ENCODE measurements at regions not wholly inside any gene's neighbourhood (a gene's known extent, or its start where the extent isn't known, plus 50 kb on each side); places are given as distances from the start of the nearest gene placed in this dataset.

DNA sequence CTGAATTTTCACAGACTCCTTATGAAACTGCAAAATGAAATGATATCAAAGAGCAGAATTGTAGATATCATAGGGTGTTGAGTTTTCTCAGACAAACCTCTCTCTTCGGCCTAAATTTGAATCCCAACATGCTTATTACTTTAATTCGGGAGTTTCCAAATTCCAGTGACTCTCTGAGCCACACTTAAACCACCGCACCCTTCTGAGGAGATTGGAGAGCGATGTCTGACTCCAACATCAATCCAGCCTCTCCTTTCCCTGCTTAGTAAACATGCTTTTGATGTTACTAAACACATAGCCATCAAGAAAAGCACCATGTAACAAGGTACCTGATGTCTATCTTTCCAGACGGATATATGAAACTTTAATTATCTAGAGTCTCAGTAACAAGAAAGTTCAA, 103.1 kb upstream of the ARHGAP28 start:
- no peak for TF ChIP-seq Cebpa-rat (IDR thresholded peaks at IDR 0.05)

DNA sequence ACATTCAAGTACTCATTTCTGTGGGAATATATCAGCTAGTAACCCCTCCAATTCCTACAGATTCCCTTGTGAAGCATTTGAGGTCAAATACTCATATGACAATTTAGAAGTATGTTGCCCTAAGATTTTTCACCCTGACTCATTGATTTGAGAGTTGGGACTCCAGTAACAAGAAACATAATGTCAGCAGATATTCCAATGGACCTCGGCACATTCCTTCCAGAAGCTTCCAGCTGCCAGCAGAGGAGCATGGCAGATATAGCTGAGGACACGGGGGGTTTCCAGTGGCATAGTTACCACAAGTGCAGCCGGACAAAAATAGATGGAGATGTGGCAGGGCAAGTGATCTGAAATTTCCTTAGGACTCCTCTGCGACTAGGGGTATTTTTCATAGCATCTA, 101.9 kb upstream of the ARHGAP28 start:
- H3K36me3 ChIP-seq, result no peaks in the 10 kb centered on the region
- no peak for TF ChIP-seq Cebpa-rat (IDR thresholded peaks at IDR 0.05)
- no peak overlapping the region for H3K4me2 ChIP-seq
- H3K27me3 ChIP-seq, result no peaks in the 10 kb centered on the region
- H3K9ac ChIP-seq, result no peak overlapping the region
- H3K4me3 ChIP-seq, result no peak overlapping the region
- H4K20me1 ChIP-seq, result no peaks in the 10 kb centered on the region
- no peak overlapping the region for H3K27ac ChIP-seq
- no peaks in the 10 kb centered on the region for H3K9me3 ChIP-seq (replicated peaks in 1 of 11)
- H3K4me1 ChIP-seq, result no peaks in the 10 kb centered on the region

More for the DNA sequence above, 103.1 kb upstream of the ARHGAP28 start:
- no peak overlapping the region for H3K27ac ChIP-seq
- no peaks in the 10 kb centered on the region for H4K20me1 ChIP-seq
- no peak overlapping the region for H3K9ac ChIP-seq
- no peaks in the 10 kb centered on the region for H3K9me3 ChIP-seq (replicated peaks in 1 of 11)
- no peaks in the 10 kb centered on the region for H3K4me1 ChIP-seq
- no peaks in the 10 kb centered on the region for H3K27me3 ChIP-seq
- H3K36me3 ChIP-seq, result no peaks in the 10 kb centered on the region
- H3K4me3 ChIP-seq, result no peak overlapping the region
- H3K4me2 ChIP-seq, result no peak overlapping the region

DNA sequence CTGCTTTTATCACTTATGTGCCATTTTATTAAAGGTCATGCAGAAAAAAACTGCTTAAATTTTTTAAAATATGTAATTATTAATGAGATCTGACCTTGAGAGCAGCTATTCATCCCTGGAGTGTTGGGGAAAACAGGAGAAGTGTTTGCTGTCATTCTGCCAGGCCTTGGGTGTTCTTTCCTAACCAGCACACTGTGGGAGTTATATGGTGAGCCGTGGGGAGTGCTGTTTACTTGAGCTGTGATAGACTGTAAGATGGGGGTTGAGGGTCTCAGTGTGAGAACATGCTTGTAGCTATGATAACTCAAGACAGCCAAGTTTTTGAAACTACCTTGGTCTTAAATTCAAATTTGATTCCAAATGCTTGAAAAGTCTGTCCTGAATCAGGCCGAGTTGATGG, 101.3 kb upstream of the ARHGAP28 start:
- Histone ChIP-seq H3K9me3 (replicated peaks in 1 of 11) (no peaks in the 10 kb centered on the region), H3K4me2 (no peak overlapping the region), H3K9ac (no peak overlapping the region), H3K36me3 (no peaks in the 10 kb centered on the region), H3K27me3 (no peaks in the 10 kb centered on the region), H3K4me3 (no peak overlapping the region), H3K27ac (no peak overlapping the region), H3K4me1 (no peaks in the 10 kb centered on the region), H4K20me1 (no peaks in the 10 kb centered on the region)
- TF ChIP-seq Cebpa-rat (IDR thresholded peaks at IDR 0.05), result no peak

DNA sequence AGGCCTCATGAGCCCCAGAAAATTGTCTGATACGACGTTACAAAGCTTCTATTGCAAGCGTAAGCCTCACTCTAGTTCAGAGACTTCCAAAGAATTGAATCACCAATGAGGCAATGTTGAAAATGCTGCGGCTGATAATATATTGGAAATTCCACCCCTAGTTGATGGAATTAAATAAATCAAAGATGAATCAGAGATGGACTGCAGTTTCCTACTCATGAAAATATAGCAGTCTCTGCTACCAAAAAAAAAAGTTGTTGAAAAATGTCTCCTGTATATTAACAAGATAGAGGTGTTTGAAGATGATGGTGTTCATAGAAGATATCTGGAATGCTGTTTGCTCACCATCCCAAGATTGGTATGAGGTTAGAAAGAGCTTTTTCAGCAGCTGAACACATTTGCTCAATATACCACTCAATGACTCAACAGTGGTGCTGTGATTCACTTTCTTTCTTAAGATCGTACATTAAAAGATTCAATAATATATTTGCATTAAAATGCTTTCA, 99.8 kb upstream of the ARHGAP28 start:
- TF ChIP-seq Cebpa-rat (IDR thresholded peaks at IDR 0.05), result no peak
- Histone ChIP-seq H3K27me3 (no peaks in the 10 kb centered on the region), H4K20me1 (no peaks in the 10 kb centered on the region), H3K9ac (no peak overlapping the region), H3K4me1 (no peaks in the 10 kb centered on the region), H3K4me2 (no peak overlapping the region), H3K27ac (no peak overlapping the region), H3K36me3 (no peaks in the 10 kb centered on the region), H3K4me3 (no peak overlapping the region), H3K9me3 (replicated peaks in 1 of 11) (no peaks in the 10 kb centered on the region)

DNA sequence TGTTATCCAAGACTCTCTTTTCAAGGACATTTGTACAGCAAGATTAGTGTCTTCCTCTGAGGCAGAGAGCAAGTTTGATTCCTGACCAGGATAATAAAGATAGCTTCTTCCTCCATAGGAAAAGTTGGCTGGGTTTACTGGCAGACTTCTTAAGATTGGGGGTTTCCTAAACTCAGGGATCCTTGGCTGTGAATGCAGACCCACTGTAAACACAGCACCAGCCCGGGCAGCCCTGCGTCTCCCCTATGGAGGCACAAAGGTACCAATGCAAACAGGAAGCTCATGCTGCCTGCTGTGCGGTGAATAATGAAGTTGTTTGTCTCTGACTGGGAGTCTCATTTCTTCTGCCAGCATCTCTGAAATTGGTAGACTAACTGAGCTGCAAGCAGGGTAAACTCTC, 96.2 kb upstream of the ARHGAP28 start:
- no peaks in the 10 kb centered on the region for H3K27me3 ChIP-seq
- no peak for TF ChIP-seq Cebpa-rat (IDR thresholded peaks at IDR 0.05)
- no peak overlapping the region for H3K27ac ChIP-seq
- H3K9ac ChIP-seq, result no peak overlapping the region
- no peaks in the 10 kb centered on the region for H3K4me1 ChIP-seq
- H3K36me3 ChIP-seq, result no peaks in the 10 kb centered on the region
- no peak overlapping the region for H3K4me2 ChIP-seq
- H4K20me1 ChIP-seq, result no peaks in the 10 kb centered on the region
- no peaks in the 10 kb centered on the region for H3K9me3 ChIP-seq (replicated peaks in 1 of 11)
- H3K4me3 ChIP-seq, result no peak overlapping the region

DNA sequence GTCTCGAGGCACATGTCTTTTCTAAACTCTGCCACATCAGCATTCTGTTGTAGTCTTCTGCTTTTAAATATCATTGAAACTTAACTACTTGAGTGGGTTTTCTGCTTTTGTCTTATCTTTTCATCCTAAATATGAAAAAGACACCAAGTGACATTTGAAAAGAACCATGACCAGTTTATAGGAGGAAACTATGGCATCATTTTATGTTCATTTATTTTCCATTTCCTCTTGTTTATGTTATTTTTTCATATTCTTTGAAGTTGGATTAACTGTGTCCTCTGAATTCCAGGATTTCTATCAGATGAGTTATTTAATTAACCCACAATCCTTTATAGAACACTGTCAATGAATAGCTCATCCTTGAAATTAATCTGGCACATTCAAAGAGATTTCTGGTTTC, 93.4 kb upstream of the ARHGAP28 start:
- H3K4me3 ChIP-seq, result no peak overlapping the region
- H3K27me3 ChIP-seq, result no peaks in the 10 kb centered on the region
- H4K20me1 ChIP-seq, result no peaks in the 10 kb centered on the region
- H3K4me1 ChIP-seq, result no peaks in the 10 kb centered on the region
- no peak overlapping the region for H3K27ac ChIP-seq
- no peaks in the 10 kb centered on the region for H3K9me3 ChIP-seq (replicated peaks in 1 of 11)
- H3K9ac ChIP-seq, result no peak overlapping the region
- no peaks in the 10 kb centered on the region for H3K36me3 ChIP-seq
- TF ChIP-seq Cebpa-rat (IDR thresholded peaks at IDR 0.05), result no peak
- H3K4me2 ChIP-seq, result no peak overlapping the region

DNA sequence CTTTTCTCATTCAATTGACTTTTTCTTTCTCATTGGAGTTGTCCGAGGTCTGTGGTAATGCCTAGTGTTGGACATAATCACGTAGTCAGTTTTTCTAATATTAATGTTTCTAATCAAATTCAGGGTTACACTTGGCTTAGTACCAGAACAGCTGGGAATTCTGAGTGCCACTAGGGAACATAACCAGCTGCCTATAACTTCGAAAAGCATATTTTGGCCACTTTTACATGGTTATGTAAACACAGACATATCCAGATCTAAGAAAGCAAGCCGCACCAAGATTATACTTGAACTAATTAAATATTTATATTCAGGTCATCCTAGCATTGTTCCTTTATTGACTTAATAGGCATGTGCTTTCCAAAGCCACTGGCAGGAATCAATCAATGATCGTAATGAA, 91.1 kb upstream of the ARHGAP28 start:
- H3K9ac ChIP-seq, result no peak overlapping the region
- H3K27ac ChIP-seq, result no peak overlapping the region
- no peak for TF ChIP-seq Cebpa-rat (IDR thresholded peaks at IDR 0.05)
- no peaks in the 10 kb centered on the region for H4K20me1 ChIP-seq
- no peaks in the 10 kb centered on the region for H3K27me3 ChIP-seq
- H3K36me3 ChIP-seq, result no peaks in the 10 kb centered on the region
- H3K4me3 ChIP-seq, result no peak overlapping the region
- H3K9me3 ChIP-seq (replicated peaks in 1 of 11), result no peaks in the 10 kb centered on the region
- H3K4me2 ChIP-seq, result no peak overlapping the region
- H3K4me1 ChIP-seq, result no peaks in the 10 kb centered on the region

DNA sequence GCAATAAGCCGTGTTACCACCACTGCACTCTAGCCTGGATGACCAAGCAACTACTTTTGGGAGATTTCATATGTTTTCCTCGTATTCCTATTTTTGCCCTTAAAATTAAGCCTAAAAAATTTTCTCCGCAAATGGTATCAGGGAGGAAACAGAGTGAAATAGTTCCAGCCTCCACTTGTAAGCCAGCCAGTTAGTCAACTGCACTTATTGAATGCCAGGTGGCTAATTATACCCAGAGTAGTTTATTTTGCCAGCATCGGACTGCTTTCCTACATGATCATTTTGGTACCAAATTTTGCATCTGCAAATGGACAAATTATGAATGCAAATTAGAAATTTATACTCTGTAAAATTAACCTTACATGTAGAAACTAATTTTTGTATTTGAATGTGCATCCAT, 90.2 kb upstream of the ARHGAP28 start:
- no peak overlapping the region for H3K9ac ChIP-seq
- no peak for TF ChIP-seq Cebpa-rat (IDR thresholded peaks at IDR 0.05)
- H3K27ac ChIP-seq, result no peak overlapping the region
- H3K4me3 ChIP-seq, result no peak overlapping the region
- no peaks in the 10 kb centered on the region for H3K27me3 ChIP-seq
- no peaks in the 10 kb centered on the region for H3K4me1 ChIP-seq
- H4K20me1 ChIP-seq, result no peaks in the 10 kb centered on the region
- H3K36me3 ChIP-seq, result no peaks in the 10 kb centered on the region
- H3K4me2 ChIP-seq, result no peak overlapping the region
- no peaks in the 10 kb centered on the region for H3K9me3 ChIP-seq (replicated peaks in 1 of 11)

DNA sequence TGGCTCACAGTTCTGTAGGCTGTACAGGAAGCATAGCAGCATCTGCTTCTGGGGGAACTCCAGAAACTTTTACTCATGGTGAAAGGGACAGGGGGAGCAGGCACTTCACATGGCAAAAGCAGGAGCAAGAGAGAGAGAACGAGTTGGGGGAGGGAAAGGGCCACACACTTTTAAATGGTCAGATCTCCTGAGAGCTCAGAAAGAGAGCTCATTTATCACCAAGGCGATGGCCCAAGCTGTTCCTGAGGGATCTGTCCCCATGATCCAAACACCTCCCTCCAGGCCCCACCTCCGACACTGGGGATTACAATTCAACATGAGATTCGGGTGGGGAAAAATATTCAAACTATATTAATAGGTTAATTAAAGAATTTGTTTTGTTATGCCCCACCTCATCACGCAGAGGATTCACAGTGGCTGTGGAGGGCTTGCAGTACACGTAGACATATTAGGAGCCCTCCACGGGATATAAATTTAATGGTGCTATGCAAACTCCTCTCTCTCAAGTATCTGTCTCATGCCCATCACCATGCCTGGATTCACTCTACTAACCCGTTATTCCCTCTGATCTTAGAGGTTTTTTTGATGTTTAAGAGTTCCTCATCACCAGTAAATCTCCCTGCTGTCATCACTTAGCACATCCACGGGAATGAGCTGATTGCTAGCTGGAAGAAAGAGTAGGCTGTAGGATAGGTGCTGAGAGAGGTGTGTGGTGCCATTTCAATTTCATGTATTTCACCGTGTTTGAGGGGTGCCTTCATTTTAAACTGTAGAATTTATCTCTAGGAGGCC, 84.5 kb upstream of the ARHGAP28 start:
- H3K9ac ChIP-seq, result no peak overlapping the region
- H4K20me1 ChIP-seq, result no peaks in the 10 kb centered on the region
- H3K9me3 ChIP-seq (replicated peaks in 1 of 11), result peaks cover 0 to 24% (median 7%) of the 10 kb centered on the region in 11 experiments; a peak in 7 of 22 replicates
- no peak for TF ChIP-seq Cebpa-rat (IDR thresholded peaks at IDR 0.05)
- H3K27me3 ChIP-seq, result no peaks in the 10 kb centered on the region
- no peaks in the 10 kb centered on the region for H3K36me3 ChIP-seq
- no peak overlapping the region for H3K4me3 ChIP-seq
- no peak overlapping the region for H3K27ac ChIP-seq
- H3K4me1 ChIP-seq, result no peaks in the 10 kb centered on the region
- no peak overlapping the region for H3K4me2 ChIP-seq

DNA sequence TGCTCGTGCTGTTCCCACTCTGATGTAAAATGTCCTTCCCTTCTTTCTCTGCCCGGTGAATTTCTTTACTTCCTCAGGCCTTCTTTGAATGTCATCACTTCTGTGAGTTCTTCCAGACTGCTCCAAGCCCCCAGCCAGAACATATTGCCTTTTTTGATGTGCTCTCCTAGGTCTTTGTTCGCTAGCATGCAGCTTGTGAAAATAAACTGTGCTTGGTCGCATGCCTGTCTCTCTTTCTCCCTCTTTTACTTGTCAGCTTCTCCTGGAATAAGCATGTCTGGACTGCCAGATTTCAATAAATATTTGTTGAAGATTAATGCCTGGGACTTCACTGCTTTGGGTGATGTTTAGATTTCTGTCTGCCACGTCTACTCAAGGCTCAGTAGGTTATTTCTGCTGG, 82.7 kb upstream of the ARHGAP28 start:
- H3K27ac ChIP-seq, result no peak overlapping the region
- TF ChIP-seq Cebpa-rat (IDR thresholded peaks at IDR 0.05), result no peak
- H3K36me3 ChIP-seq, result no peaks in the 10 kb centered on the region
- H4K20me1 ChIP-seq, result no peaks in the 10 kb centered on the region
- no peaks in the 10 kb centered on the region for H3K27me3 ChIP-seq
- peaks cover 0 to 24% (median 7%) of the 10 kb centered on the region in 11 experiments; a peak in 7 of 22 replicates for H3K9me3 ChIP-seq (replicated peaks in 1 of 11)
- no peak overlapping the region for H3K4me2 ChIP-seq
- no peaks in the 10 kb centered on the region for H3K4me1 ChIP-seq
- H3K4me3 ChIP-seq, result no peak overlapping the region
- no peak overlapping the region for H3K9ac ChIP-seq
